ENCODE measurements at regions not wholly inside any gene's neighbourhood (a gene's known extent, or its start where the extent isn't known, plus 50 kb on each side); places are given as distances from the start of the nearest gene placed in this dataset.

GRCh38 chr4:117596917-117597480 is 437.3 kb upstream of the NDST3 start:
- TF ChIP-seq FOXM1 (IDR thresholded peaks at IDR 0.05; ENCODE audit: borderline replicate concordance) (no peak), FOXA1 (IDR thresholded peaks at IDR 0.05) (no peak), BHLHE40 (IDR thresholded peaks at IDR 0.05; ENCODE audit: borderline replicate concordance) (no peak), ZNF384 (IDR thresholded peaks at IDR 0.05) (no peak), SP1 (IDR thresholded peaks at IDR 0.05) (no peak), SUZ12 (IDR thresholded peaks at IDR 0.05) (no peak), TARDBP (IDR thresholded peaks at IDR 0.05) (no peak), HDGF (IDR thresholded peaks at IDR 0.05; ENCODE audit: borderline replicate concordance) (no peak), NFRKB (IDR thresholded peaks at IDR 0.05) (no peak), PKNOX1 (IDR thresholded peaks at IDR 0.05) (no peak)

Measured in HEK293T (cell line).